ENCODE measurements at regions not wholly inside any gene's neighbourhood (a gene's known extent, or its start where the extent isn't known, plus 50 kb on each side); places are given as distances from the start of the nearest gene placed in this dataset.

DNA sequence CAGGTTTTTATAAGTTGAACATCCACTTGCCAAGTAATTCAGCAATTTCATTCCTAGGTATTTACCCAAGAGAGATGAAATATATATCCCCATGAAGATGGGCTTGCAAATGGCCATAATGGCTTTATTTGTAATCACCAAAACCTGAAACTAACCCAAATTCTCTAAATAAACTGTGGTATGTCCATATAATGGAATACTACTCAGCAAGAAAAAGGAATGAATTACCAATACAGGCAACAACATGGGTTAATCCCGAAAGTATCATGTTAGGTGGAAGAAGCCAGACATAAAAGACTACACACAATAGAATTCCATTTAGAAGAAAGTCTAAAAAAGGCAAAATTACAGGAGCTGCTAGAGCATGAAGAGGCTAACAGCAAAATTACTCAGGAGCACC is 101.4 kb upstream of the PPP2R2D start:
- ATAC-seq (no peak), DNase-seq (no peak)
- peaks cover 0 to 59% (median 15%) of the 10 kb centered on the region in 11 donors for H3K9me3 ChIP-seq
- intact Hi-C loops (cut with DNase I): loop anchor here in 1 of 10 donors (10.0 kb wide), 1 partner anchor 345 kb away; no protein-coding TSS in a partner anchor
- no peaks in the 10 kb centered on the region for H3K36me3 ChIP-seq
- WGBS, 2 donors: 49 to 53% methylated on average over 1 of the region's 1 CpG
- H3K4me3 ChIP-seq: no peak overlapping the region
- TF ChIP-seq, protein P1, sequence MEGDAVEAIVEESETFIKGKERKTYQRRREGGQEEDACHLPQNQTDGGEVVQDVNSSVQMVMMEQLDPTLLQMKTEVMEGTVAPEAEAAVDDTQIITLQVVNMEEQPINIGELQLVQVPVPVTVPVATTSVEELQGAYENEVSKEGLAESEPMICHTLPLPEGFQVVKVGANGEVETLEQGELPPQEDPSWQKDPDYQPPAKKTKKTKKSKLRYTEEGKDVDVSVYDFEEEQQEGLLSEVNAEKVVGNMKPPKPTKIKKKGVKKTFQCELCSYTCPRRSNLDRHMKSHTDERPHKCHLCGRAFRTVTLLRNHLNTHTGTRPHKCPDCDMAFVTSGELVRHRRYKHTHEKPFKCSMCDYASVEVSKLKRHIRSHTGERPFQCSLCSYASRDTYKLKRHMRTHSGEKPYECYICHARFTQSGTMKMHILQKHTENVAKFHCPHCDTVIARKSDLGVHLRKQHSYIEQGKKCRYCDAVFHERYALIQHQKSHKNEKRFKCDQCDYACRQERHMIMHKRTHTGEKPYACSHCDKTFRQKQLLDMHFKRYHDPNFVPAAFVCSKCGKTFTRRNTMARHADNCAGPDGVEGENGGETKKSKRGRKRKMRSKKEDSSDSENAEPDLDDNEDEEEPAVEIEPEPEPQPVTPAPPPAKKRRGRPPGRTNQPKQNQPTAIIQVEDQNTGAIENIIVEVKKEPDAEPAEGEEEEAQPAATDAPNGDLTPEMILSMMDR (IDR thresholded peaks at IDR 0.05): no peak
- no peak overlapping the region for H3K27ac ChIP-seq
- H3K4me1 ChIP-seq: no peaks in the 10 kb centered on the region
- peaks cover 0 to 14% (median 6%) of the 10 kb centered on the region in 7 donors for H3K27me3 ChIP-seq

DNA sequence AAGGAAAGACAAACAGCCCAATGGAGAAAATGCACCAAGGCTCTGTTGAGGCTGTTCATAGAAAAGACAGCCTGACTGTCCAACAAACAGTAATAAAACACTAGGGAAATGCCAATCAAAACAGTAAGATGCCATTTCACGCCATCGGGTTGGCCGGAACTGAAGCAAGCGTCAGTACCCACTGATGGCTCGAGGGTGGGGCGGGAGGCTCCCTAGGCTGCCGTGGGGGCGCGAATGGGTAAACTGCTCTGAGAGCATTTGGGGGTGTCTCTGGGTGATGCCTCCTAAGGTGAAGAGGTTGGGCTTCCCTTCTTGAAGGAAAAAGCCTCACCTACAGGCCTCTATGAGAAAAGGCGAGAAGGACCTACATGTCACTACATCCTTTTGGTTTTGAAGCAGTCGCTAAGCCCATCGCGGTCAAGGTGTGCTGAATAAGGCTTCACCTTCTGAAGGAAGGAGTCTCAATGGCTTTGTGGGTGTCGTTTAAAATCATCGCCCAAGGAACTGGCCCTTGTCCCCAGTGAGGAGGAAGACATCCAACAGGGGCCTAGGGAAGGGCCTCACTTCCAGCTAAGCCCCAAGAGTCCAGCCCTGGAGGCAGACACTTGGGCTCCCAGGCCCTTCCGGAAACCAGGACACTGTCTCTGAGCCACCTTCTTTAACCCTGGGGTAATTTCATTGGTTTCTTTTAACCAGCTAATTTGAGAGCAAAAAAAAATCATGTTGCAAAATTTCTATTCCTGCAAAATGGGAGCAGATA is 98.5 kb upstream of the PPP2R2D start:
- Histone ChIP-seq H3K27me3 (peaks cover 0 to 20% (median 7%) of the 10 kb centered on the region in 7 donors), H3K36me3 (no peaks in the 10 kb centered on the region), H3K4me3 (no peak overlapping the region), H3K9me3 (peaks cover 0 to 34% (median 10%) of the 10 kb centered on the region in 11 donors), H3K4me1 (no peaks in the 10 kb centered on the region), H3K27ac (no peak overlapping the region)
- intact Hi-C loops (cut with DNase I): no loop called here
- ATAC-seq (no peak), DNase-seq (no peak)
- TF ChIP-seq, protein P1 (IDR thresholded peaks at IDR 0.05): no peak
- WGBS, 2 donors: 93 to 95% methylated on average over 16 of the region's 16 CpGs

DNA sequence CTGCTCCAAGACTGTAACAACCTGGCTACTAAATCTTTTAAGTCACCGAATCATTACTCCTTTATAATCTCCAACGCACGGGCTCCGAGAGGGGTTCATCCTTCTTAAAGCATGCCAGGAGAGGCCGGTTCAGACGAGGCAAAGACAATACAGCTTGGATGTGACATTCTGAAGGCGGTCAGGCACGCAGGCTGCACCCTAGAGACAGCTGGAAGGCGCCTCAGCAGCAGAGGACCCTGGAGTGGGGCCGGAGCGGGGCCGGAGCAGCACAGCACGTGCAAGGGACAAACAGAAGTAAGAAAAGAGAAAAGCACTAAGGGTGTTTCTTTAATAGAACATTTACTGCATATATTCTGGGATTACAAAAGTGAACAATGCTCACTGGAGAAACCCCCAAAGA is 97.8 kb upstream of the PPP2R2D start:
- H3K9me3 ChIP-seq: peaks cover 0 to 27% (median 10%) of the 10 kb centered on the region in 11 donors

GRCh38 chr10:131803860-131804425 is 96.9 kb upstream of the PPP2R2D start:
- Histone ChIP-seq H3K36me3 (no peaks in the 10 kb centered on the region), H3K27ac (no peak overlapping the region), H3K4me1 (no peaks in the 10 kb centered on the region), H3K9me3 (peaks cover 0 to 18% (median 8%) of the 10 kb centered on the region in 11 donors), H3K4me3 (no peak overlapping the region), H3K27me3 (peaks cover 0 to 26% (median 8%) of the 10 kb centered on the region in 7 donors)
- TF ChIP-seq, protein P1 (IDR thresholded peaks at IDR 0.05): no peak
- ATAC-seq (no peak), DNase-seq (no peak)
- intact Hi-C loops (cut with DNase I): no loop called here
- WGBS, 2 donors: 71 to 72% methylated on average over 9 of the region's 9 CpGs

More for the DNA sequence above, 97.8 kb upstream of the PPP2R2D start:
- no peaks in the 10 kb centered on the region for H3K36me3 ChIP-seq
- 72% methylated on average over 13 of the region's 13 CpGs for whole genome bisulfite sequencing, 2 donors
- H3K27ac ChIP-seq: no peak overlapping the region
- no peaks in the 10 kb centered on the region for H3K4me1 ChIP-seq
- intact Hi-C loops (cut with DNase I): no loop called here
- DNase-seq: no peak
- no peak for ATAC-seq
- H3K27me3 ChIP-seq: peaks cover 0 to 20% (median 7%) of the 10 kb centered on the region in 7 donors
- H3K4me3 ChIP-seq: no peak overlapping the region
- TF ChIP-seq, protein P1 (IDR thresholded peaks at IDR 0.05): no peak

Data from heart right ventricle (tissue), 16 donors.